ENCODE measurements at regions not wholly inside any gene's neighbourhood (a gene's known extent, or its start where the extent isn't known, plus 50 kb on each side); places are given as distances from the start of the nearest gene placed in this dataset.
"Not testable (repeated sequence)": the region's sequence is repeated elsewhere in the genome, so short reads cannot be mapped to it uniquely, and the experiment has no call there.

DNA sequence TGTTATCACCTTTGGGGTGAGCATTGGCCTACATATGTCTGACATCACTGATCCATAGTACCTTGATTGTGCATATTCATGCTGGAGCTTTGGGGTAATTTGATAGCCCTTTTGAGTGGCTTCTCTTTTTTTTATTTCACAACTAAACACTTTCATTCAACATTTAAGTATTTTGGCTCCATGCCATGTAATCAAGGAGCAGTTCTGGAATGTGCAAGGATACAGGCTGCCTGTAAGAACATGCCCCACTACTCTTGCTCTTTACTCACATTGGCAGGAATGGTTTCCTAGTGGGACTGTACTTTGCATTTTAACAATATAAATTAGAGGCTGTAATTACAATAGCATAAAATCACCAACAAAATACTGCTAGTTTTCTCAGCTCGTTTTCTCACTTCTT is 300.7 kb upstream of the SPAG17 start:
- DNase-seq (ENCODE audit: low spot score): no peak
- intact Hi-C loops (cut with DNase I): no loop called here

DNA sequence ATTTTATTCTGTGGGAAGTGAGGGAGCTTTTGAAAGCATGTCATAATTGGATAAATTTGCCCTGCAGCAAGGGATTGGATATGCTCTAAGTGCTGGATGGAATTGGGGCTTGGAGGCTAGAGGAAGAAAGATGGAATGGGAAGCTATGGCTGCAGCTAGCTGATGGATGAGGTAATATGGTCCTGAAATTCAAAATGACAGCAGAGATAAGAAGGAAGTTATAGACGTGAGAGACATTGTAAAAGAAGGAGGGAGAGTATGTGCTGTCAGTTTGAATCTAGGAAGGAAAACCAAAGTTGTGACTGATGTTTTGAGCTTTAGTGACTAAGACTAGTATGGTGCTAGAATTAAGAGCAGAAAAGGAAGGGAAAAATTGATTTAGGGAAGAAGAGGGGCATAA is 299.9 kb upstream of the SPAG17 start:
- intact Hi-C loops (cut with DNase I): loop anchor here in 1 of 2 donors (5.0 kb wide), 1 partner anchor 77 kb away; no protein-coding TSS in a partner anchor
- no peak for DNase-seq (ENCODE audit: low spot score)

DNA sequence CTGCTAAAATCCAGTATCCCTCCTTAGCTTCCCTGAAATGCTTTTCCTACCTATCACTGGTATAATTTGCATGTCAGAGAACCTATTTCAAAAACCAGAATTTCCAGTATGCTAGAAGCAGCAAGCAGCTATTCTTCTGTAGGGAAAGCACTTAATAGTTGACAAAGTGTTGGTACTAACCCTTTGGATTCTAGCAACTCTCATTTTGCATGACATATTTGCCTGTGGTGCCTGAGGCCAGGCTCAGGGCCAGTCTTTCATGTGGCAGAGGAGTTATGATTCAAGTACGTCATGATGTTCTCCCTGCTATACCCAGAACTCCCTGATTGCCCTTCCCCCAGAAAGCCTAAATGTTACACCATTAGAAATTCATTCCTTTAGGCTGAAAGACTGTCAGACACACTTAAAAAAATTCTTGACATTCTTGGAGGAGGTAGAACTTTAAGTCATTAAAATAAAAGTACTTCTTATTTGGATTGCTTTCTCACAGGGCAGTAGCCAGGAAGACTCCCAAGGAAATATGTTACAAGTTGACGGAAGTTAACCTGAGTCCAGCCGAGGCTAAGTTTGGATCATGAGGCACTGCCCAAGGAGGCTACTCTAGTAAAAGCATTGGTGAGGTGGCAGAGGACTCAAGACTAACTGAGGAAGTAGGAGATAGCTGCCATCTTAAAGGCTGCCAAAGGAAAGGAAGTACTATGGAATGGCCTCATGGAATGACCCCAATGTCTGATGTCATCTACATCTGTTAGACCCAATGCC is 298.4 kb upstream of the SPAG17 start:
- intact Hi-C loops (cut with DNase I): loop anchor here in 1 of 2 donors (5.0 kb wide), 1 partner anchor 79 kb away; no protein-coding TSS in a partner anchor

DNA sequence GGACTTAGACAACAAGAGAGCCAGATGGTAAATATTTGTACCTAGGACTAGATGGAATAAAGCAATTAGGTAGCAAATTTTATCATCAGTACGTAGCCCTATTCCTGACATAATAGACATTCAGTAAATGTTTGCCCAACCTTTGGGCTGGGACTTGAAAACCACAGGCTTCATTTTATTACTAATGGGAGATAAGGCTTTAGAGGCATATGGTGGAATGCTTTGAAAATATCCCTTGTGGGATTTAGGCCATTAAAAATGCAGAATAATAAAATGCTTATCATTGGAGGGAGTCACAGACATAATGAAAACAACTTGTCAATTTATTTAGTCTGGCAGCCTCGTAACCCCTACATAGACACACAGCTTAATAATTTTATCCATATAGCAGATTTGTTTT is 296.1 kb upstream of the SPAG17 start:
- intact Hi-C loops (cut with DNase I): loop anchor here in 1 of 2 donors (5.0 kb wide), 1 partner anchor 81 kb away; no protein-coding TSS in a partner anchor
- DNase-seq (ENCODE audit: low spot score): no peak

More for the DNA sequence above, 298.4 kb upstream of the SPAG17 start:
- no peak for DNase-seq (ENCODE audit: low spot score)

DNA sequence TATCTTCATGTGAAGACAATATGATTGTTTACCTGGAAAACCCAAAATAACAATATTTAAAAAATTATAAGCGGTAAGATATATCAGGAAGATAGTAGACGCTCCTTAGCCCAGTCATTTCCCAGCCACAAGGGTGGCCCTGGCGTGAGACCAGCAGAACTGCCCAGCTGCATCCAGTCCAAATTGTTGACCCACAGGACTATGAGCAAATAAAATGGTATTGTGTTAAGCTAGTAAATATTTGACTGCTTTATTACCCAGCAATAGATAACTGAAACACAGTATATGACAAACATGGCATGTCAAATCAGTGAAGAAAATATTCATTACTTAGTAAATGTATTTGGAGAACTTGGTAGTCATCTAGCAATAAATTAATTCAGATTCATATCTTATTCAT is 294.3 kb upstream of the SPAG17 start:
- intact Hi-C loops (cut with DNase I): no loop called here
- DNase-seq (ENCODE audit: low spot score): no peak

DNA sequence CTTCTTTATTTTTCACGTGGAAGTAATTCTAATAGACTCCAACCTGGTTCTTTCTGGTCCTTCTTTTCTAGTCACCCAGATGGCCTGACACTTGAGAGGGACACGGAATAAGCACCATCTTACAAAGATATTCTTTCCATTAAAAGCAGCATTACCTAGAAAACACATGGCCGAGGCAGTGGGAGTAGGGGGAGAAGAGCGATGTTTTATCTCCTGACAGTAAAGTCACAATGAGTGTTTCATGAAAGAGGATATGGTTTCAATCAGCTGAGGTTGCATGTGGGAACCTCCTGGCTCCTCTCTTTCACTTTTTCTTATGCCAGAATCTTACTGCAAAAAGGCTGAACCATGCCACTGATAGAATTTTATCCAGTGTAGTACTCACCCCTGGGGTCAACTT is 288.8 kb upstream of the SPAG17 start:
- intact Hi-C loops (cut with DNase I): no loop called here
- DNase-seq (ENCODE audit: low spot score): no peak

DNA sequence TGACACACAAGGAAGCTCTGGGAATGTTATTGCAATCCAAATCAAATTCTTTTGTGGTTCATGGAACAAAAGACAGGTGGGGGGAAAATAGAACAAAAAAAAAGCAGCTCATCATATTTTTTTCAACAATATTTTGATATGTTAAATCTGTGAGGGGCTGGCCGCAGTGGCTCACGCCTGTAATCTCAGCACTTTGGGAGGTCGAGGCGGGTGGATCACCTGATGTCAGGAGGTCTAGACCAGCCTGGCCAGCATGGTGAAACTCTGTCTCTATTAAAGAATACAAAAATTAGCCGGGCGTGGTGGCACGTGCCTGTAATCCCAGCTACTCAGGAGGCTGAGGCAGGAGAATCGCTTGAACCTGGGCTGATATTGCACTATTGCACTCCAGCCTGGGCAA is 279.4 kb upstream of the SPAG17 start:
- intact Hi-C loops (cut with DNase I); DNase-seq (ENCODE audit: low spot score): not testable (repeated sequence)

DNA sequence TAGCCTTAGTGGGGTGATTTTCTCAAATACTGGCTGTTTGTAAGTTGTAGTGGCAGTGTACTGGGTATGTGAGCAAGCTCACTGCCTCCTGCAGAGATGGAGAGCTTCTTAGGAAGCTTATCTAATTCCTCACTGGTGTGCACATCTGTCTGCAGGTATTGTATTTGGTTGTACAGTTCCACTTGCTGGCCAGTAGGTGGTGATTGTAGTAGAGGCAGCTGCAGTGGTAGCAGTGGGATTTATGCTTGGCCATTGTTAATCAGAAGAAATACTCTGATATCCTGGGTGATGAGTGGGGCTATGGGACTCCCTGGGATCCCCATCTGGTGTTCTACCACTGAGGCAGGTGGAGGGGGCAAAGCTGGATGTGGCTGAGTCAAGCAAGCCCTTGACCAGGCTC is 276.1 kb upstream of the SPAG17 start:
- DNase-seq (ENCODE audit: low spot score): no peak

DNA sequence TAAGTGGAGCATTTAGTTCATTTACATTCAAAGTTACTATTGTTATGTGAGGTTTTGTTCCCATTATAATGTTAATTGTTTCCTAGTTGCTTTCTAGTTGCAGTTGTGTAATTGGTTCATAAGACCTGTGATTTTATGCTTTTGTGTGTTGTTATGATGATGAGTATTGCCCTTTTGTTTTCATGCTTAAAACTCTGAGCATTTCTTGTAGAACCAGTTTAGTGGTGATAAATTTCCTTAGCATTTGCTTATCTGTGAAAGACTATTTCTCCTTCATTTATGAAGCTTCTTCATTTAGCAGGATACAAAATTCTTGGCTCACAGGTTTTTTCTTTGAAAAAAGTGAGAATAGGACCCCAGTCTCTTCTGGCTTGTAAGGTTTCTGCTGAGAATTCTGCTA is 274.8 kb upstream of the SPAG17 start:
- no peak for DNase-seq (ENCODE audit: low spot score)
- intact Hi-C loops (cut with DNase I): no loop called here

More for the DNA sequence above, 276.1 kb upstream of the SPAG17 start:
- intact Hi-C loops (cut with DNase I): no loop called here

DNA sequence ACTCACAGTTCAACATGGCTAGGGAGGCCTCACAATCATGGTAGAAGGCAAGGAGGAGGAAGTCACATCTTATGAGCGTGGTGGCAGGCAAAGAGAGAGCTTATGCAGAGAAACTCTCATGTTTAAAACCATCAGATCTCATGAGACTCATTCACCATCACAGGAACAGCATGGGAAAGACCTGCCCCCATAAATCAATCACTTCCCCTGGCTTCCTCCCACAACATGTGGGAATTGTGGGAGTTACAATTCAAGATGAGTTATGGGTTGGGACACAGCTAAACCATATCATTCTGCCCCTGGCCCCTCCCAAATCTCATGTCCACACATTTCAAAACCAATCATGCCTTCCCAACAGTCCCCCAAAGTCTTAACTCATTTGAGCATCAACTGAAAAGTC is 268.8 kb upstream of the SPAG17 start:
- DNase-seq (ENCODE audit: low spot score); intact Hi-C loops (cut with DNase I): not testable (repeated sequence)

DNA sequence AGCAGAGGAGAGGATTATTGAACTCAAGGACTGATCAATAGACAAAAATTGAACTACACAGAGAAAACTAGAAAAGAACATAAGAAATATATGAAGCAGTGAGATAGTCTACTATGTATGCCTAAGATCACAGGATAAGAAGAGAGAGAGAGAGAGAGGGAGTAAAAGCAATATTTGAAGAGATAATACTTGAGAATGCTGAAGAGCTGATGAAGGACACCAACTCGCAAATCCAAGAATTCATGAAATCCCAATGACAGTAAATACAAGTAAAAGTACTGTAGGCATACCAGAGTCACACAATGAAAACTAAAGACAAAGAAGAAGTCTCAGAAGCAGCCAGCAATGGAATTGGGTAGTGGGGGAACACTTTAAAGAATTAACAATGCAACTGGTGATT is 260.1 kb upstream of the SPAG17 start:
- intact Hi-C loops (cut with DNase I): no loop called here
- no peak for DNase-seq (ENCODE audit: low spot score)

DNA sequence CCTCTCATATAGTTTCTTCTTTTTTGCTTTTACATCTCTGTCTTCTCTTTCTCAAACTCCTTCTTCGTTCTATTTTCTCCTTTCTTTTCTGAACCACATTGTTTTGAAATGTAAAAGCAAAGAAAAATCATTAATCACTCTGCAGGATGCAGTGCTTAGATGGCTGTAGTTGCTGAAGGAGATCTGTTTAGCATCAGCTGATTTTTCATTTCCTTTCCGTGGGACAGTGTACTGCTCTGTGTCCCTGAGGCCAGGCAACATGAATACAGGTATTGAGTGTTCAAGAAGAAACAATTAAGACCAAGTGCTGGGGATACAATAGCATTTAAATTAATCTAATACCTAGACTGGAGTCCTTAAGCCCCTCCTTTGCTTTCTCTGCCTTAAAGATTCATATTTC is 257.2 kb upstream of the SPAG17 start:
- intact Hi-C loops (cut with DNase I): no loop called here

DNA sequence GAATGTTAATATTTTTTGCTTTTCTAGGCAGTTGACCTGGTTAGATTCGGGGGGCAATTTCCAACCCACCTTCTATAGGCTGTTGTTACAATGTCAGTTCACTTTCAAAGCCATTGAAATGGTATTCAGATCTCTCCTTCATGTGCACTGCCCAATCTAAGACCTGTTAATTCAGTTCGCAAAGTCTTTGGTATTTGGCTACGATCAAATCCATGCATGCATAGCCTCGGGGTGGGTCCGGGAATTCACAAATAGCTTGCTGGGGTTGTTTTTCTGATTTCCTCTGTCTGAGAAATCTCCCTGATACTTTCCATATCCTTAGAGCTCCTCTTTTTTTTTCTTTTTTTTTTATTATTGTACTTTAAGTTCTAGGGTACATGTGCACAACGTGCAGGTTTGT is 252.6 kb upstream of the SPAG17 start:
- intact Hi-C loops (cut with DNase I): no loop called here
- DNase-seq (ENCODE audit: low spot score): no peak

More for the DNA sequence above, 257.2 kb upstream of the SPAG17 start:
- DNase-seq (ENCODE audit: low spot score): no peak

DNA sequence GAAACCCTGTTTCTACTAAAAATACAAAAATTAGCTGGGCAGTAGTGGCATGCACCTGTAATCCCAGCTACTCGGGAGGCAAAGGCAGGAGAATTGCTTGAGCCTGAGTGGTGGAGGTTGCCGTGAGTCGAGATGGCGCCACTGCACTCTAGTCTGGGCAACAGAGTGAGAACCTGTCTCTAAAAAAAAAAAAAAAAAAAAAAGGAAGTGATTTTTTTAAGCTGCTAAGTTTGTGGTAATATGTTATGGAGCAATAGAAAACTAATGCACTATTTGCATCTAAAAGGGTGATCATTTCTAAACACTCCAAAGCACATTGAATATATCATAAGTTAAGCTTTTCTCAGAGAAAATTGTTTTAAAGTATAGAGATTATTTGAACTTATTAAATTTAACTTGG is 244.8 kb upstream of the SPAG17 start:
- intact Hi-C loops (cut with DNase I): no loop called here
- no peak for DNase-seq (ENCODE audit: low spot score)

DNA sequence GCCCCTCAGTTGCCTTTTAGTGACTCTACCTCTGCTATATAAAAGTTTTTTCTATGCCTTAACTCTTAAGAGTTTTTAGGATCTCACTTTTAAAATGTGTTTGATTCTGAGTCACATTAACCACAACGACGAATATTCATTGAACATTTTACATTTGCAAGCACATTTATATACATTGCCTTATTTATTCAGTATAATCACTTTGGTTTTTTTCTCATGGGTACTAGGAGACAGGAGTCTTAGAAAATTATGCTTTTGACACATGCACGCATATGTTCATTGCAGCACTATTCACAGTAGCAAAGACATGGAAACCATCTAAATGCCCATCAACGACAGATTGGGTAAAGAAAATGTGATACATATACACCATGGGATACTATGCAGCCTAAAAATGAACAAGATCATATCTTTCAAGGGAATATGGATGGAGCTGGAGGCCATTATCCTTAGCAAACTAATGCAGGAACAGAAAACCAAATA is 236.9 kb upstream of the SPAG17 start:
- intact Hi-C loops (cut with DNase I): no loop called here
- DNase-seq (ENCODE audit: low spot score): no peak

DNA sequence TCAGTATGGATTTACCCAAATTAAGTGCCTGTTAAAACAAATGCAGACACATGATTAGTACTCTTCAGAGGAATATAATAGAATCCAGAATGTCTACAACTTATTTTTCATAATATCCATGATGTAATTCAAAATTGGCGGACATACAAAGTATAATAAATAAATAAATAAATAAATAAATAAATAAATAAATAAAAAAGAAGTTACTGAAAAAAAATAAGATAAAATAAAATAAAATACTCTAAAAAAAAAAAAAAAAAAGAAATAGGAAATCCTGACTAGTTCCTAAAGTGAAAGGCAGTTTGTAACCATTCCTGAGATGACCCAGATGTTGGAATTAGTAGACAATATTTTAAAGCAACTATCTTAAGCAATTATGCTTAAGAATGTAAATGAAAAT is 219.0 kb upstream of the SPAG17 start:
- intact Hi-C loops (cut with DNase I): no loop called here
- no peak for DNase-seq (ENCODE audit: low spot score)

DNA sequence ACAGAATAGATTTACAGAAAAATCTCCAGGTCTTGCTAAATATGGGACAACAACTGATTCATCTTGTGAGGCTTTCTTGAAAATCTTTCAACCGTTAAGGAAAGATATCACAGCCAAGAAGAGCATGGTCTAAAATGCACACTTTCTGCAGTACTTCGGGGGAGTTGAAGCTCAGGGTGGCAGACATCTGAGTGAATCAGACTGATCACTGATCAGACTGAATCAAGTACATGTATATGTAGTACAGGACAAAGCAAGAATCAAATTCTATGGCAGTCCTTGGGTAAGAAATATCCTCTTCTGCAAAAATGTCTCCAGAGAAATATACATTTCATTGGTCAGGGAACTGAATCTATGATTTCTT is 212.4 kb upstream of the SPAG17 start:
- intact Hi-C loops (cut with DNase I): no loop called here
- DNase-seq (ENCODE audit: low spot score): no peak

DNA sequence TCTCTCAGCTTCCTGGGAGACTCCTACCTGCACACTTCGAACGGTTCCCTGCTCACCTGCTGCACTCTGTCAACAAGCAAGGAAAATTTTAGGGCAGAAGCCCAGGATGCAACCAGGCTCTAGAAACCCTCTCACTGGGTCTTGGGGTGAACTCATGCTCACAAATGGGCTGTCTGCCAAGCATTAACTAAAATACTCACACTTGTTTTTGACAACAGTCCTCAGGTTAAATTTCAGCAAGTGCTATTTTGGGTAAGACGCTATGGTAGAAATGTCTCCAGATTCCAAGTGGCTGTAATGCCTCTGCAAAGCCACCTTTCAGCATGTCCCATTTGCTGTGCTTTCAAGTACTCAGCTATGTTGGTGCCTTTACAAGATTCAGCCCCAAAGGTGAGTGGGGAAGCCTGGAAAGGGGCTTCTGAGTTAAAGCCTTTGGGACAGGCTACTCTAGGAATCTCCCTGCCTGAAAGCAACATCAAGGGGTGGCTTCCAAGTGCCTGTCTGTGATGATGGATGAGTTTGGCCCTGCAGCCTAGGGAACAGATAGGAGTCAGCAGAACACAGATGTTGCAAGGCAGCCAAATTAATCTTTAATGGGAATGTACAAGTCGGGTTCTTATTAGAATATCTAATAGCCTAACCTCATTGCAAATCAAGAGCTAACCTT is 211.9 kb upstream of the SPAG17 start:
- no peak for DNase-seq (ENCODE audit: low spot score)
- intact Hi-C loops (cut with DNase I): loop anchor here in 1 of 2 donors (1.0 kb wide), 1 partner anchor 26 kb away; no protein-coding TSS in a partner anchor

DNA sequence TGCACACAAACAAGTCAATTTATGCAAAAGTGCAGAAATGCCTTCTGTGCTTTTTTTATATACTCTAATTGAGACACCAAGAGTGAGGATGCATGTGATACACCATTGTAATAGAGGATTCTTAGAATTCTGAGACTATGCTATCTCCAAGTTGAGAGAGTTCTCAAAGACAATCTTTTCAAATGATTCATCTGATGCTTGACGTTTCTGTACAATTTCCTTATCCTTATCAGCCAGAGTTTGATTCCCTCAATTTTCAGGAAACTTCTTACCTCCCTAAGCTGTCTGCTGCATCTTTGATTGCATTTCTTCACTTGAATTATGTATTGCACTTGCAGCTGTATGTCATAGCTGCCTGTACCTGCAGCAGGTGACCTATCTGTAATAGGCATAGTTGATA is 211.3 kb upstream of the SPAG17 start:
- no peak for DNase-seq (ENCODE audit: low spot score)
- intact Hi-C loops (cut with DNase I): loop anchor here in 1 of 2 donors (1.0 kb wide), 1 partner anchor 25 kb away; no protein-coding TSS in a partner anchor

DNA sequence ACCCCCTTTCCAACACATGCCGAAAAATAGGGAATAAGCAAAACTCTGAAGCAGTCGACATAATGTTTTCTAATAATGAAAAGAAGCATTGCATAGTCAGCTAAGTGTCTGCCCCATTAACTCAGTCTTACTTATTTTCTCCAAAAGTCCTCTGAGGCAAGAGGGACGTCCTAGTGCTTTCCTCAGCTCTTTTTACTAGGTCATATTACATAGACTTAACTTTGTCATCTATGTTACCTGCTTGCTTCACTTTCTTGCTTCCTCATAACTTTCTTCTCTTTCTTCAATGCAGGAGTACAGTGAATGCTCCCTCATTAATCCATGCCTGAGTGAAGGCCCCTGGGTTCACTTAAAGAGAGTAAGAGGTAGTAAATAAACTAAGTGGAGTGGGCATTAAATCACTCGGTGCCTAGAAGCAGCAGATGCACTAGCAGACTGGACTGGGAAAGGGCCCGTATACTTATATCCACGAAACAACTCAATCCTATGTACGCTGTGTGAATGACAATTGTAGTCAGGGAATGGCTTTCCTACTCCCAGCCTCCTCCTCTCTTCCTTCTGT is 210.5 kb upstream of the SPAG17 start:
- intact Hi-C loops (cut with DNase I): no loop called here
- DNase-seq (ENCODE audit: low spot score): no peak
